Naive thymus-derived CD4-positive, alpha-beta T cell (primary cell): ENCODE measurements at regions not wholly inside any gene's neighbourhood (a gene's known extent, or its start where the extent isn't known, plus 50 kb on each side); places are given as distances from the start of the nearest gene placed in this dataset.
"Not testable (repeated sequence)": the region's sequence is repeated elsewhere in the genome, so short reads cannot be mapped to it uniquely, and the experiment has no call there.

Experiments used
- ATAC-seq: fragments of 150-1000 bp; cut with Tn5 transposase; 2 replicates; pipeline ENCODE4 v1.10.0; 2021; ENCODE audit warnings: mild to moderate bottlenecking, moderate library complexity
- CTCF ChIA-PET: fragments of 350-600 bp; sonication (Branson Sonifier 250); formaldehyde crosslinking; loops from one replicate; lab custom pipeline; 2021; ENCODE audit warnings: antibody characterized with exemption; lab: Charles Lee
- POLR2A ChIA-PET: fragments of 350-600 bp; sonication (Branson Sonifier 250); formaldehyde crosslinking; loops from one replicate; lab custom pipeline; 2021; ENCODE audit warnings: antibody characterized with exemption, inconsistent platforms; lab: Charles Lee
- DNase-seq, 9 donors: peaks; one replicate each; pipeline versions ENCODE4 v3.0.0 to v3.0.0-alpha.2; 2020 to 2022; ENCODE audit warnings: mixed read lengths in 1 of 9
- H3K27ac ChIP-seq: one replicate; pipeline ENCODE4 v1.7.0; 2013; ENCODE audit warnings: mild to moderate bottlenecking, low read depth, low read length, moderate library complexity
- H3K27me3 ChIP-seq, 2 donors: one replicate each; pipeline ENCODE4 v1.7.0; 2013; ENCODE audit warnings: low read length in 2 of 2, mild to moderate bottlenecking in 2 of 2, moderate library complexity in 2 of 2; ENCODE audit not compliant: control insufficient read depth in 2 of 2, insufficient read depth in 2 of 2
- H3K36me3 ChIP-seq, 3 experiments: 1 replicate in 2 of 3; 2 replicates in 1 of 3; pipeline ENCODE4 v1.7.0; 2013; ENCODE audit warnings: low read length in 3 of 3, mild to moderate bottlenecking in 3 of 3, moderate library complexity in 1 of 3; ENCODE audit not compliant: insufficient read depth in 3 of 3, control insufficient read depth in 2 of 3
- H3K4me1 ChIP-seq, 2 donors: one replicate each; pipeline ENCODE4 v1.7.0; 2013; ENCODE audit warnings: low read length in 2 of 2, mild to moderate bottlenecking in 2 of 2, moderate library complexity in 1 of 2; ENCODE audit not compliant: control insufficient read depth in 2 of 2, insufficient read depth in 2 of 2
- H3K4me3 ChIP-seq: 2 replicates; pipeline ENCODE4 v1.7.0; 2013; ENCODE audit warnings: mild to moderate bottlenecking, low read length
- H3K9me3 ChIP-seq, 3 experiments: 1 replicate in 2 of 3; 2 replicates in 1 of 3; pipeline ENCODE4 v1.7.0; 2013; ENCODE audit warnings: low read length in 3 of 3; ENCODE audit not compliant: control insufficient read depth in 2 of 3
- H3K27ac Mint-ChIP-seq, 9 donors: one replicate each; pipeline ENCODE4 v1.8.0; 2020 to 2022; ENCODE audit warnings: mixed read lengths in 9 of 9, mild to moderate bottlenecking in 8 of 9, moderate library complexity in 5 of 9, inconsistent platforms in 2 of 9
- H3K27me3 Mint-ChIP-seq, 5 donors: one replicate each; pipeline ENCODE4 v1.8.0; 2021 to 2022; ENCODE audit warnings: mixed read lengths in 5 of 5, mild to moderate bottlenecking in 1 of 5
- H3K36me3 Mint-ChIP-seq, 5 donors: one replicate each; pipeline ENCODE4 v1.8.0; 2020 to 2022; ENCODE audit warnings: mixed read lengths in 5 of 5, mild to moderate bottlenecking in 3 of 5, inconsistent platforms in 1 of 5
- H3K4me1 Mint-ChIP-seq, 7 donors: one replicate each; pipeline ENCODE4 v1.8.0; 2020 to 2022; ENCODE audit warnings: mixed read lengths in 7 of 7, mild to moderate bottlenecking in 3 of 7, inconsistent platforms in 1 of 7
- H3K4me3 Mint-ChIP-seq, 10 donors: one replicate each; pipeline ENCODE4 v1.8.0; 2020 to 2022; ENCODE audit warnings: mild to moderate bottlenecking in 10 of 10, mixed read lengths in 10 of 10, moderate library complexity in 6 of 10, inconsistent platforms in 2 of 10
- H3K9me3 Mint-ChIP-seq, 11 donors: one replicate each; pipeline ENCODE4 v1.8.0; 2020 to 2022; ENCODE audit warnings: mixed read lengths in 11 of 11, mild to moderate bottlenecking in 4 of 11, inconsistent platforms in 1 of 11, moderate library complexity in 1 of 11
- intact Hi-C, 2 donors: fragments of 100-400 bp; cut with micrococcal nuclease; formaldehyde crosslinking; loops; one replicate each; pipeline ENCODE4 v1.15.1; 2023

GRCh38 chr4:34293459-34293858 is 1950.9 kb downstream of the ARAP2 start:
- intact Hi-C loops = no loop called here
- H3K9me3 ChIP-seq = no peaks in the 10 kb centered on the region
- Mint-ChIP-seq H3K27ac (no peak overlapping the region), H3K36me3 (no peaks in the 10 kb centered on the region), H3K4me3 (no peak overlapping the region), H3K4me1 (no peaks in the 10 kb centered on the region), H3K9me3 (peaks cover 0 to 18% (median 0%) of the 10 kb centered on the region in 11 donors), H3K27me3 (no peaks in the 10 kb centered on the region)
- H3K27ac ChIP-seq = no peak overlapping the region
- ChIA-PET CTCF (no interaction called here), POLR2A (no interaction called here)
- H3K27me3 ChIP-seq = no peaks in the 10 kb centered on the region
- DNase-seq = no peak
- no peak for ATAC-seq
- no peak overlapping the region for H3K4me3 ChIP-seq
- H3K4me1 ChIP-seq = no peaks in the 10 kb centered on the region
- H3K36me3 ChIP-seq = no peaks in the 10 kb centered on the region

GRCh38 chr4:34309383-34309906 is 1934.9 kb downstream of the ARAP2 start:
- Mint-ChIP-seq H3K27ac (no peak overlapping the region), H3K9me3 (peaks cover 0 to 12% (median 5%) of the 10 kb centered on the region in 11 donors), H3K4me3 (no peak overlapping the region), H3K27me3 (no peaks in the 10 kb centered on the region), H3K4me1 (no peaks in the 10 kb centered on the region), H3K36me3 (peaks cover 0 to 3% (median 0%) of the 10 kb centered on the region in 5 donors)
- DNase-seq (no peak), ATAC-seq (no peak)
- Histone ChIP-seq H3K27me3 (no peaks in the 10 kb centered on the region), H3K9me3 (no peaks in the 10 kb centered on the region), H3K4me3 (no peak overlapping the region), H3K27ac (no peak overlapping the region), H3K4me1 (no peaks in the 10 kb centered on the region), H3K36me3 (no peaks in the 10 kb centered on the region)
- ChIA-PET POLR2A (no interaction called here), CTCF (no interaction called here)
- intact Hi-C loops = no loop called here

GRCh38 chr4:34318773-34319172 is 1925.5 kb downstream of the ARAP2 start:
- no peaks in the 10 kb centered on the region for H3K36me3 Mint-ChIP-seq
- ChIA-PET POLR2A (no interaction called here), CTCF (no interaction called here)
- intact Hi-C loops = no loop called here
- peaks cover 0 to 6% (median 0%) of the 10 kb centered on the region in 11 donors for H3K9me3 Mint-ChIP-seq
- H3K4me1 Mint-ChIP-seq = no peaks in the 10 kb centered on the region
- no peak overlapping the region for H3K4me3 Mint-ChIP-seq
- Histone ChIP-seq H3K4me1 (no peaks in the 10 kb centered on the region), H3K9me3 (no peaks in the 10 kb centered on the region), H3K27ac (no peak overlapping the region), H3K4me3 (no peak overlapping the region), H3K36me3 (no peaks in the 10 kb centered on the region), H3K27me3 (no peaks in the 10 kb centered on the region)
- no peaks in the 10 kb centered on the region for H3K27me3 Mint-ChIP-seq
- no peak overlapping the region for H3K27ac Mint-ChIP-seq
- DNase-seq (no peak), ATAC-seq (no peak)

- Histone ChIP-seq H3K27ac (no peak overlapping the region), H3K36me3 (no peaks in the 10 kb centered on the region), H3K4me3 (no peak overlapping the region), H3K27me3 (no peaks in the 10 kb centered on the region), H3K9me3 (no peaks in the 10 kb centered on the region), H3K4me1 (no peaks in the 10 kb centered on the region)
- Mint-ChIP-seq H3K27ac (no peak overlapping the region), H3K4me1 (no peaks in the 10 kb centered on the region), H3K4me3 (no peak overlapping the region), H3K9me3 (peaks cover 0 to 22% (median 5%) of the 10 kb centered on the region in 11 donors), H3K27me3 (no peaks in the 10 kb centered on the region), H3K36me3 (peaks cover 0 to 4% (median 0%) of the 10 kb centered on the region in 5 donors)
- intact Hi-C loops = no loop called here
- DNase-seq (no peak), ATAC-seq (no peak)
- POLR2A ChIA-PET = no interaction called here
- CTCF ChIA-PET = no interaction called here
Observed at GRCh38 chr4:34323549-34324320, 1920.6 kb downstream of the ARAP2 start.

GRCh38 chr4:34328939-34329338 is 1915.4 kb downstream of the ARAP2 start:
- Histone ChIP-seq H3K27me3 (no peaks in the 10 kb centered on the region), H3K27ac (no peak overlapping the region), H3K9me3 (no peaks in the 10 kb centered on the region), H3K4me3 (no peak overlapping the region), H3K36me3 (no peaks in the 10 kb centered on the region), H3K4me1 (no peaks in the 10 kb centered on the region)
- Mint-ChIP-seq H3K27ac (no peak overlapping the region), H3K36me3 (peaks cover 0 to 4% (median 0%) of the 10 kb centered on the region in 5 donors), H3K4me1 (no peaks in the 10 kb centered on the region), H3K9me3 (peaks cover 0 to 24% (median 8%) of the 10 kb centered on the region in 11 donors), H3K27me3 (no peaks in the 10 kb centered on the region), H3K4me3 (no peak overlapping the region)
- DNase-seq (no peak), ATAC-seq (no peak)
- ChIA-PET POLR2A (no interaction called here), CTCF (no interaction called here)
- intact Hi-C loops = no loop called here

- H3K27me3 ChIP-seq, H3K4me1 ChIP-seq, H3K4me1 Mint-ChIP-seq, H3K27ac ChIP-seq, H3K4me3 ChIP-seq, ATAC-seq, DNase-seq, CTCF ChIA-PET, H3K27ac Mint-ChIP-seq, H3K36me3 ChIP-seq, H3K27me3 Mint-ChIP-seq, H3K4me3 Mint-ChIP-seq, H3K36me3 Mint-ChIP-seq, intact Hi-C loops, POLR2A ChIA-PET, H3K9me3 ChIP-seq: not testable (repeated sequence)
- peaks cover 0 to 16% (median 4%) of the 10 kb centered on the region in 11 donors for H3K9me3 Mint-ChIP-seq
Observed at GRCh38 chr4:34335156-34335555, 1909.2 kb downstream of the ARAP2 start.

GRCh38 chr4:34335556-34335955 is 1908.8 kb downstream of the ARAP2 start:
- H3K36me3 ChIP-seq, H3K4me3 ChIP-seq, DNase-seq, intact Hi-C loops, H3K9me3 ChIP-seq, H3K27me3 ChIP-seq, CTCF ChIA-PET, H3K27me3 Mint-ChIP-seq, POLR2A ChIA-PET, H3K27ac ChIP-seq, H3K36me3 Mint-ChIP-seq, ATAC-seq, H3K4me3 Mint-ChIP-seq, H3K4me1 ChIP-seq, H3K4me1 Mint-ChIP-seq, H3K27ac Mint-ChIP-seq: not testable (repeated sequence)
- peaks cover 0 to 12% (median 3%) of the 10 kb centered on the region in 11 donors for H3K9me3 Mint-ChIP-seq
